Fibroblast of lung (primary cell): ENCODE measurements at regions not wholly inside any gene's neighbourhood (a gene's known extent, or its start where the extent isn't known, plus 50 kb on each side); places are given as distances from the start of the nearest gene placed in this dataset.

Experiments
- CTCF ChIP-seq, 2 donors: IDR thresholded peaks in 1 of 2; conservative IDR thresholded peaks in 1 of 2; 1 replicate in 1 of 2; 2 replicates in 1 of 2; pipeline ENCODE4 v1.5.1; 2011 to 2012; ENCODE audit warnings: low read length in 2 of 2, control low read depth in 1 of 2, inconsistent platforms in 1 of 2, low read depth in 1 of 2, mild to moderate bottlenecking in 1 of 2
- EZH2 ChIP-seq: IDR thresholded peaks from 2 replicates; pipeline ENCODE4 v1.5.1; 2012; ENCODE audit warnings: low read length, control low read depth, mild to moderate bottlenecking; ENCODE audit errors: missing control alignments

GRCh38 chr21:34192646-34193285 lies 119.4 kb downstream of the MRPS6 start:
- TF ChIP-seq CTCF (conservative IDR thresholded peaks at IDR 0.05 in 1 of 2, IDR thresholded peaks at IDR 0.05 in 1 of 2; ENCODE audit: low read depth in 1 of 2, low read length in 2 of 2) (no peak), EZH2 (no peak)
